ENCODE measurements at regions not wholly inside any gene's neighbourhood (a gene's known extent, or its start where the extent isn't known, plus 50 kb on each side); places are given as distances from the start of the nearest gene placed in this dataset.
"Not testable (repeated sequence)": the region's sequence is repeated elsewhere in the genome, so short reads cannot be mapped to it uniquely, and the experiment has no call there.

- DNase-seq: no peak
Observed at GRCh38 chr6:168169624-168170023, 90.6 kb upstream of the FRMD1 start.

- not testable (repeated sequence) for DNase-seq
Observed at GRCh38 chr6:168168936-168169335, 89.9 kb upstream of the FRMD1 start.

GRCh38 chr6:168168330-168168729, 89.3 kb upstream of the FRMD1 start:
- not testable (repeated sequence) for DNase-seq

- DNase-seq: no peak
Observed at GRCh38 chr6:168167431-168168315, 88.7 kb upstream of the FRMD1 start.

GRCh38 chr6:168166627-168167026, 87.6 kb upstream of the FRMD1 start:
- DNase-seq: no peak

GRCh38 chr6:168165891-168166290, 86.9 kb upstream of the FRMD1 start:
- no peak for DNase-seq

- no peak for DNase-seq
Observed at GRCh38 chr6:168165373-168165772, 86.4 kb upstream of the FRMD1 start.

- DNase-seq: no peak
Observed at GRCh38 chr6:168164462-168165061, 85.5 kb upstream of the FRMD1 start.

- no peak for DNase-seq
Observed at GRCh38 chr6:168163096-168163731, 84.2 kb upstream of the FRMD1 start.

- no peak for DNase-seq
Observed at GRCh38 chr6:168162366-168162765, 83.4 kb upstream of the FRMD1 start.

GRCh38 chr6:168161371-168161750, 82.3 kb upstream of the FRMD1 start:
- DNase-seq: no peak

GRCh38 chr6:168160506-168161370, 81.7 kb upstream of the FRMD1 start:
- no peak for DNase-seq

- no peak for DNase-seq
Observed at GRCh38 chr6:168159506-168159905, 80.5 kb upstream of the FRMD1 start.

GRCh38 chr6:168158980-168159349, 80.0 kb upstream of the FRMD1 start:
- DNase-seq: no peak

- no peak for DNase-seq
Observed at GRCh38 chr6:168158213-168158979, 79.4 kb upstream of the FRMD1 start.

- no peak for DNase-seq
Observed at GRCh38 chr6:168157272-168158212, 78.5 kb upstream of the FRMD1 start.

GRCh38 chr6:168156742-168157265, 77.8 kb upstream of the FRMD1 start:
- no peak for DNase-seq

- no peak for DNase-seq
Observed at GRCh38 chr6:168155821-168156741, 77.1 kb upstream of the FRMD1 start.

GRCh38 chr6:168155193-168155592, 76.2 kb upstream of the FRMD1 start:
- DNase-seq: no peak
